ENCODE measurements at regions not wholly inside any gene's neighbourhood (a gene's known extent, or its start where the extent isn't known, plus 50 kb on each side); places are given as distances from the start of the nearest gene placed in this dataset.

- intact Hi-C loops (cut with DNase I) = no loop called here
- no peak for DNase-seq
Measured at GRCh38 chr2:189267925-189268579, 88.5 kb upstream of the COL5A2 start.

GRCh38 chr2:189268763-189269162 is 89.2 kb upstream of the COL5A2 start:
- H3K9me3 ChIP-seq = no peaks in the 10 kb centered on the region
- DNase-seq = no peak
- H3K27me3 ChIP-seq = no peaks in the 10 kb centered on the region
- no peak overlapping the region for H3K4me3 ChIP-seq
- intact Hi-C loops (cut with DNase I) = no loop called here
- no peak overlapping the region for H3K27ac ChIP-seq
- no peaks in the 10 kb centered on the region for H3K36me3 ChIP-seq
- 70 to 77% methylated on average over 2 of the region's 2 CpGs for WGBS, 2 donors
- no peak for TF ChIP-seq CTCF (IDR thresholded peaks at IDR 0.05)
- TF ChIP-seq POLR2A (IDR thresholded peaks at IDR 0.05) = no peak
- no peaks in the 10 kb centered on the region for H3K4me1 ChIP-seq

More at GRCh38 chr2:189267925-189268579, 88.5 kb upstream of the COL5A2 start:
- Histone ChIP-seq H3K27ac (peak overlapping the region in 1 of 4 donors; percentile 30), H3K4me1 (no peaks in the 10 kb centered on the region), H3K9me3 (no peaks in the 10 kb centered on the region), H3K27me3 (no peaks in the 10 kb centered on the region), H3K4me3 (no peak overlapping the region), H3K36me3 (no peaks in the 10 kb centered on the region)
- no peak for TF ChIP-seq POLR2A (IDR thresholded peaks at IDR 0.05)
- TF ChIP-seq CTCF (IDR thresholded peaks at IDR 0.05) = no peak

- no peak for DNase-seq
- no peaks in the 10 kb centered on the region for H3K4me1 ChIP-seq
- no peak overlapping the region for H3K27ac ChIP-seq
- H3K9me3 ChIP-seq = no peaks in the 10 kb centered on the region
- 32 to 39% methylated on average over 2 of the region's 2 CpGs for WGBS, 2 donors
- no peaks in the 10 kb centered on the region for H3K36me3 ChIP-seq
- no peaks in the 10 kb centered on the region for H3K27me3 ChIP-seq
- intact Hi-C loops (cut with DNase I) = no loop called here
- H3K4me3 ChIP-seq = no peak overlapping the region
- no peak for TF ChIP-seq CTCF (IDR thresholded peaks at IDR 0.05)
- TF ChIP-seq POLR2A (IDR thresholded peaks at IDR 0.05) = no peak
Measured at GRCh38 chr2:189273734-189274133, 94.2 kb upstream of the COL5A2 start.

- intact Hi-C loops (cut with DNase I) = no loop called here
Measured at GRCh38 chr2:189274361-189274760, 94.8 kb upstream of the COL5A2 start.

GRCh38 chr2:189276277-189276676 is 96.7 kb upstream of the COL5A2 start:
- Histone ChIP-seq H3K27ac (no peak overlapping the region), H3K36me3 (no peaks in the 10 kb centered on the region), H3K27me3 (no peaks in the 10 kb centered on the region), H3K4me3 (no peak overlapping the region), H3K4me1 (no peaks in the 10 kb centered on the region), H3K9me3 (no peaks in the 10 kb centered on the region)
- TF ChIP-seq CTCF (IDR thresholded peaks at IDR 0.05) (no peak), POLR2A (IDR thresholded peaks at IDR 0.05) (no peak)
- no peak for DNase-seq
- 28 to 56% methylated on average over 2 of the region's 2 CpGs for WGBS, 2 donors
- intact Hi-C loops (cut with DNase I) = no loop called here

More at GRCh38 chr2:189274361-189274760, 94.8 kb upstream of the COL5A2 start:
- H3K9me3 ChIP-seq = no peaks in the 10 kb centered on the region
- DNase-seq = no peak
- H3K4me3 ChIP-seq = no peak overlapping the region
- H3K27me3 ChIP-seq = no peaks in the 10 kb centered on the region
- TF ChIP-seq POLR2A (IDR thresholded peaks at IDR 0.05) (no peak), CTCF (IDR thresholded peaks at IDR 0.05) (no peak)
- no peak overlapping the region for H3K27ac ChIP-seq
- no peaks in the 10 kb centered on the region for H3K4me1 ChIP-seq
- no peaks in the 10 kb centered on the region for H3K36me3 ChIP-seq

Data from esophagus squamous epithelium (tissue), 5 donors.